ENCODE measurements at regions not wholly inside any gene's neighbourhood (a gene's known extent, or its start where the extent isn't known, plus 50 kb on each side); places are given as distances from the start of the nearest gene placed in this dataset.

- TF ChIP-seq CTCF (IDR thresholded peaks at IDR 0.05) (no peak), POLR2A (IDR thresholded peaks at IDR 0.05; ENCODE audit: low read depth) (no peak)
Observed at GRCh38 chr17:77391668-77392375, 251.1 kb downstream of the SEC14L1 start.
